H1 (cell line): ENCODE measurements at regions not wholly inside any gene's neighbourhood (a gene's known extent, or its start where the extent isn't known, plus 50 kb on each side); places are given as distances from the start of the nearest gene placed in this dataset.

ENCODE experiments used
- CTCF ChIA-PET: fragments of 300-600 bp; sonication (Branson Sonifier 250); formaldehyde crosslinking; loops from one replicate; lab custom pipeline; 2021; ENCODE audit not compliant: partially characterized antibody; lab: Charles Lee
- POLR2A ChIA-PET: fragments of 300-600 bp; sonication (Branson Sonifier 250); formaldehyde crosslinking; loops from one replicate; lab custom pipeline; 2021; ENCODE audit warnings: inconsistent platforms; ENCODE audit not compliant: partially characterized antibody; lab: Charles Lee
- DNase-seq, 2 experiments: peaks; one replicate each; pipeline versions ENCODE4 v3.0.0 to v3.0.0-alpha.2; 2010 to 2022; ENCODE audit warnings: low spot score in 2 of 2, low read depth in 1 of 2, mixed read lengths in 1 of 2
- FAIRE-seq: peaks from 2 replicates; lab custom pipeline; 2011; peaks lifted over from hg19 to GRCh38; lab: Jason Lieb, UNC
- H2AFZ ChIP-seq: 2 replicates; pipeline ENCODE4 v1.8.1; 2012; ENCODE audit warnings: low read length, inconsistent platforms
- H2AK5ac ChIP-seq: 2 replicates; pipeline ENCODE4 v1.6.1; 2013; ENCODE audit warnings: low read depth, low read length
- H2BK120ac ChIP-seq: replicated peaks from 2 replicates; pipeline ENCODE3; 2013; ENCODE audit warnings: low read depth, low read length, inconsistent platforms
- H2BK12ac ChIP-seq: 2 replicates; pipeline ENCODE4 v1.6.1; 2013; ENCODE audit warnings: low read depth, low read length
- H2BK15ac ChIP-seq: 2 replicates; pipeline ENCODE4 v1.6.1; 2013; ENCODE audit warnings: low read length
- H2BK20ac ChIP-seq: 2 replicates; pipeline ENCODE4 v1.6.1; 2013; ENCODE audit warnings: low read length
- H2BK5ac ChIP-seq: 2 replicates; pipeline ENCODE4 v1.6.1; 2013; ENCODE audit warnings: low read depth, low read length
- H3K14ac ChIP-seq: 2 replicates; pipeline ENCODE4 v1.6.1; 2013; ENCODE audit warnings: inconsistent platforms; ENCODE audit not compliant: insufficient read length
- H3K18ac ChIP-seq: 2 replicates; pipeline ENCODE4 v1.6.1; 2013; ENCODE audit warnings: low read length; ENCODE audit errors: extremely low read depth
- H3K23ac ChIP-seq: 2 replicates; pipeline ENCODE4 v1.6.1; 2013; ENCODE audit warnings: inconsistent platforms; ENCODE audit not compliant: insufficient read length
- H3K23me2 ChIP-seq: 2 replicates; pipeline ENCODE4 v1.6.1; 2013; ENCODE audit warnings: low read depth, low read length
- H3K27ac ChIP-seq: 2 replicates; pipeline ENCODE4 v1.6.1; 2011; ENCODE audit warnings: low read depth, low read length, inconsistent platforms
- H3K27me3 ChIP-seq, 4 experiments: replicated peaks in 1 of 4; 1 replicate in 1 of 4; 2 replicates in 3 of 4; pipeline versions ENCODE4 v1.6.1 to v1.8.1; 2011 to 2013; ENCODE audit warnings: low read length in 3 of 4, mild to moderate bottlenecking in 3 of 4, inconsistent platforms in 2 of 4, mixed read lengths in 2 of 4, moderate library complexity in 1 of 4; ENCODE audit not compliant: control insufficient read depth in 3 of 4, insufficient read depth in 3 of 4; ENCODE audit errors: extremely low read depth in 1 of 4
- H3K36me3 ChIP-seq, 4 experiments: 2 replicates each; pipeline versions ENCODE4 v1.6.1 to v1.8.1; 2011 to 2013; ENCODE audit warnings: mild to moderate bottlenecking in 4 of 4, low read length in 3 of 4, moderate library complexity in 2 of 4, control low read depth in 1 of 4, inconsistent platforms in 1 of 4; ENCODE audit not compliant: insufficient read depth in 4 of 4, control insufficient read depth in 2 of 4
- H3K4ac ChIP-seq: replicated peaks from 2 replicates; pipeline ENCODE3; 2013; ENCODE audit warnings: low read length, low read depth, mixed read lengths, inconsistent platforms; ENCODE audit not compliant: insufficient read length
- H3K4me1 ChIP-seq, 4 experiments: replicated peaks in 1 of 4; 1 replicate in 1 of 4; 2 replicates in 3 of 4; pipeline versions ENCODE4 v1.6.1 to v1.8.1; 2011 to 2013; ENCODE audit warnings: low read length in 3 of 4, inconsistent platforms in 2 of 4, mixed read lengths in 1 of 4; ENCODE audit not compliant: insufficient read depth in 4 of 4, control insufficient read depth in 3 of 4
- H3K4me2 ChIP-seq, 2 experiments: 2 replicates each; pipeline versions ENCODE4 v1.6.1 to v1.8.1; 2011 to 2013; ENCODE audit warnings: low read depth in 2 of 2, low read length in 2 of 2, control low read depth in 1 of 2, inconsistent platforms in 1 of 2, mild to moderate bottlenecking in 1 of 2; ENCODE audit not compliant: insufficient read depth in 1 of 2
- H3K4me3 ChIP-seq, 4 experiments: fragments of 200-600, 300-600 bp in 1 of 4; sonication (generic), shearing (Covaris generic), sonication (Bioruptor Twin) in 1 of 4; 2 replicates each; pipeline versions ENCODE4 v1.5.1 to v1.8.1; 2011 to 2016; ENCODE audit warnings: low read length in 4 of 4, low read depth in 3 of 4, control low read depth in 2 of 4, inconsistent platforms in 2 of 4, mild to moderate bottlenecking in 2 of 4, mixed read lengths in 1 of 4, moderate library complexity in 1 of 4; ENCODE audit not compliant: insufficient read depth in 2 of 4; ENCODE audit errors: extremely low read depth in 1 of 4
- H3K56ac ChIP-seq: replicated peaks from 2 replicates; pipeline ENCODE3; 2013; ENCODE audit warnings: low read depth, mild to moderate bottlenecking, mixed read lengths, low read length, inconsistent platforms; ENCODE audit not compliant: insufficient read length
- H3K79me1 ChIP-seq: 2 replicates; pipeline ENCODE4 v1.6.1; 2013; ENCODE audit warnings: low read depth, low read length, control low read depth
- H3K79me2 ChIP-seq, 2 experiments: 2 replicates each; pipeline versions ENCODE4 v1.6.1 to v1.8.1; 2012 to 2013; ENCODE audit warnings: low read length in 2 of 2, mild to moderate bottlenecking in 2 of 2, inconsistent platforms in 1 of 2; ENCODE audit not compliant: insufficient read depth in 2 of 2, control insufficient read depth in 1 of 2
- H3K9ac ChIP-seq, 4 experiments: replicated peaks in 1 of 4; 1 replicate in 1 of 4; 2 replicates in 3 of 4; pipeline versions ENCODE4 v1.6.1 to v1.8.1; 2011 to 2013; ENCODE audit warnings: low read depth in 3 of 4, low read length in 3 of 4, control low read depth in 2 of 4, mild to moderate bottlenecking in 2 of 4, moderate library complexity in 2 of 4, inconsistent platforms in 1 of 4; ENCODE audit errors: extremely low read depth in 1 of 4
- H3K9me3 ChIP-seq, 2 experiments: 2 replicates each; pipeline versions ENCODE4 v1.6.1 to v1.8.1; 2012 to 2013; ENCODE audit warnings: mild to moderate bottlenecking in 2 of 2, moderate library complexity in 2 of 2, control low read depth in 1 of 2, inconsistent platforms in 1 of 2, low read depth in 1 of 2, low read length in 1 of 2, mixed read lengths in 1 of 2; ENCODE audit not compliant: insufficient read depth in 2 of 2
- H4K20me1 ChIP-seq, 2 experiments: replicated peaks in 1 of 2; 2 replicates each; pipeline versions ENCODE3 to v1.8.1; 2011 to 2013; ENCODE audit warnings: inconsistent platforms in 2 of 2, low read length in 2 of 2, mild to moderate bottlenecking in 1 of 2; ENCODE audit not compliant: insufficient read depth in 2 of 2, control insufficient read depth in 1 of 2
- H4K5ac ChIP-seq: 2 replicates; pipeline ENCODE4 v1.6.1; 2013; ENCODE audit warnings: low read length, low read depth, mixed read lengths, inconsistent platforms; ENCODE audit not compliant: insufficient read length
- H4K8ac ChIP-seq: 2 replicates; pipeline ENCODE4 v1.8.0; 2013; ENCODE audit warnings: mild to moderate bottlenecking, moderate library complexity, low read length, inconsistent platforms; ENCODE audit not compliant: insufficient read depth; ENCODE audit errors: extremely low read depth
- H4K91ac ChIP-seq: replicated peaks from 2 replicates; pipeline ENCODE3; 2013; ENCODE audit warnings: low read length, mixed read lengths, inconsistent platforms; ENCODE audit not compliant: insufficient read length
- ASH2L ChIP-seq: fragments of 200-600, 300-600 bp; sonication (generic); IDR thresholded peaks from one replicate; pipeline ENCODE4 v1.7.1; 2017; ENCODE audit warnings: low read length
- BRCA1 ChIP-seq: IDR thresholded peaks from 2 replicates; pipeline ENCODE4 v1.6.1; 2012; ENCODE audit warnings: low read depth, low read length, improper control_type of control experiment
- CHD2 ChIP-seq: IDR thresholded peaks from 2 replicates; pipeline ENCODE4 v1.6.1; 2012; ENCODE audit warnings: low read length, improper control_type of control experiment
- CREB1 ChIP-seq: IDR thresholded peaks from 2 replicates; pipeline ENCODE4 v1.6.1; 2012; ENCODE audit warnings: inconsistent platforms
- CTBP2 ChIP-seq: IDR thresholded peaks from 2 replicates; pipeline ENCODE4 v1.7.0; 2011; ENCODE audit warnings: borderline replicate concordance, mild to moderate bottlenecking, moderate library complexity, mixed read lengths, low read length; ENCODE audit not compliant: insufficient read depth, insufficient read length
- EP300 ChIP-seq, 2 experiments: IDR thresholded peaks; 1 replicate in 1 of 2; 2 replicates in 1 of 2; pipeline ENCODE4 v1.6.1; 2011 to 2012; ENCODE audit warnings: low read depth in 2 of 2, low read length in 2 of 2, mild to moderate bottlenecking in 2 of 2, borderline replicate concordance in 1 of 2, inconsistent platforms in 1 of 2, moderate library complexity in 1 of 2
- MAFK ChIP-seq: IDR thresholded peaks from 2 replicates; pipeline ENCODE4 v1.6.1; 2012; ENCODE audit warnings: low read depth, mild to moderate bottlenecking, improper control_type of control experiment, low read length
- POU5F1 ChIP-seq: IDR thresholded peaks from 2 replicates; pipeline ENCODE4 v1.6.1; 2011; ENCODE audit warnings: low read depth, mild to moderate bottlenecking, low read length, moderate library complexity
- RFX5 ChIP-seq: IDR thresholded peaks from 2 replicates; pipeline ENCODE4 v1.6.1; 2011; ENCODE audit warnings: low read depth, low read length, improper control_type of control experiment, borderline replicate concordance
- SP2 ChIP-seq: IDR thresholded peaks from 2 replicates; pipeline ENCODE4 v1.6.1; 2012; ENCODE audit warnings: mild to moderate bottlenecking, low read length, inconsistent platforms
- SP4 ChIP-seq: IDR thresholded peaks from 2 replicates; pipeline ENCODE4 v1.6.1; 2012; ENCODE audit warnings: low read length, inconsistent platforms
- TAF1 ChIP-seq: IDR thresholded peaks from 2 replicates; pipeline ENCODE4 v1.6.1; 2011; ENCODE audit warnings: mild to moderate bottlenecking, low read depth, low read length
- TBP ChIP-seq: IDR thresholded peaks from 2 replicates; pipeline ENCODE4 v1.6.1; 2011; ENCODE audit warnings: low read depth, low read length, improper control_type of control experiment
- WGBS, 2 experiments: shearing (Covaris generic) in 1 of 2; methylation state at CpG; one replicate each; pipeline versions ENCODE4 v1.1.6 to v1.1.7; 2013 to 2015; ENCODE audit warnings: low lambda C conversion rate in 2 of 2, mixed read lengths in 2 of 2, inconsistent platforms in 1 of 2, low coverage in 1 of 2, missing lambda C conversion rate in 1 of 2; ENCODE audit not compliant: insufficient replicate concordance in 2 of 2, insufficient coverage in 1 of 2, insufficient read length in 1 of 2; ENCODE audit errors: extremely low coverage in 1 of 2, missing lambda C conversion rate in 1 of 2; 5-methylcytosine and 5-hydroxymethylcytosine counted together
- TF ChIP-seq, protein P1 (sequence below), 3 experiments: IDR thresholded peaks; 1 replicate in 2 of 3; 2 replicates in 1 of 3; pipeline versions ENCODE4 v1.5.1 to v1.6.1; 2011; ENCODE audit warnings: low read length in 3 of 3, mild to moderate bottlenecking in 3 of 3, inconsistent platforms in 2 of 3, low read depth in 1 of 3, moderate library complexity in 1 of 3; ENCODE audit not compliant: insufficient read depth in 1 of 3; ENCODE audit errors: control extremely low read depth in 1 of 3

DNA sequence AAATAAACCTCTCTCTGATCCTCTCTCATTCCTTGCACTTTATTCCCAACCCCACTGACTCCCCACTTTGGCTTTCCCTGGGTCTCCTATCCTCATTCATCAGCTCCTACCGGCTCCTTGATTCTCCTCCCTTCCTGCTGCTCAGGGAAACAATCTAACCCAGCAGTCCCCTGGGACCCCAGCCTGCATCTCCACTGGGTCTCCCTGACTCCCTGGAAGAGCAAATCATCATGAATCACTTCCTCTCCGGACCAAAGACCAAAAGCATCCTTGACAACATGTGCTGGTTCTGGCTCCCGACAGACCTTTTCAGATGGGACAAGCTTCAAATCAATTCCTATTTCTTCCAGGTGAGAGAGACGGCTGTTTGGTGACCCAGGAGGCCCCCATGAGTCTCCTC lies 76.6 kb downstream of the HSPB8 start:
- DNase-seq (no peak), FAIRE-seq (no peak)
- Histone ChIP-seq H3K4me1 (no peaks in the 10 kb centered on the region; a peak in 1 of 7 replicates), H3K4me3 (no peak overlapping the region), H3K27me3 (peaks cover 0 to 3% (median 0%) of the 10 kb centered on the region in 4 experiments; a peak in 3 of 7 replicates), H3K23ac (no peak overlapping the region), H3K79me1 (no peaks in the 10 kb centered on the region), H2AK5ac (no peak overlapping the region), H4K5ac (no peak overlapping the region), H2AFZ (no peak overlapping the region), H3K4ac (no peak overlapping the region), H3K79me2 (no peaks in the 10 kb centered on the region), H4K8ac (no peak overlapping the region), H3K36me3 (no peaks in the 10 kb centered on the region), H2BK120ac (no peak overlapping the region), H3K9ac (no peak overlapping the region), H4K91ac (no peak overlapping the region), H3K27ac (no peak overlapping the region), H3K14ac (no peak overlapping the region), H2BK5ac (no peak overlapping the region), H2BK15ac (no peak overlapping the region), H3K9me3 (no peaks in the 10 kb centered on the region), H3K4me2 (no peak overlapping the region), H3K18ac (no peak overlapping the region), H3K23me2 (no peaks in the 10 kb centered on the region), H2BK20ac (no peak overlapping the region), H3K56ac (no peak overlapping the region), H2BK12ac (no peak overlapping the region), H4K20me1 (no peaks in the 10 kb centered on the region)
- CTCF ChIA-PET, result interaction anchor here (0.8 to 1.7 kb wide), 7 partner anchors 19 to 189 kb away, joined by 3 to 10 read pairs (median 4); no protein-coding TSS in a partner anchor
- TF ChIP-seq ASH2L (no peak), EP300 (IDR thresholded peaks at IDR 0.05; ENCODE audit: borderline replicate concordance in 1 of 2, low read depth in 2 of 2, low read length in 2 of 2) (no peak), RFX5 (no peak), POU5F1 (no peak), TBP (no peak), BRCA1 (no peak), TAF1 (no peak), CREB1 (no peak), CTBP2 (no peak), SP2 (no peak), SP4 (no peak), CHD2 (no peak), MAFK (no peak)
- TF ChIP-seq, protein P1, sequence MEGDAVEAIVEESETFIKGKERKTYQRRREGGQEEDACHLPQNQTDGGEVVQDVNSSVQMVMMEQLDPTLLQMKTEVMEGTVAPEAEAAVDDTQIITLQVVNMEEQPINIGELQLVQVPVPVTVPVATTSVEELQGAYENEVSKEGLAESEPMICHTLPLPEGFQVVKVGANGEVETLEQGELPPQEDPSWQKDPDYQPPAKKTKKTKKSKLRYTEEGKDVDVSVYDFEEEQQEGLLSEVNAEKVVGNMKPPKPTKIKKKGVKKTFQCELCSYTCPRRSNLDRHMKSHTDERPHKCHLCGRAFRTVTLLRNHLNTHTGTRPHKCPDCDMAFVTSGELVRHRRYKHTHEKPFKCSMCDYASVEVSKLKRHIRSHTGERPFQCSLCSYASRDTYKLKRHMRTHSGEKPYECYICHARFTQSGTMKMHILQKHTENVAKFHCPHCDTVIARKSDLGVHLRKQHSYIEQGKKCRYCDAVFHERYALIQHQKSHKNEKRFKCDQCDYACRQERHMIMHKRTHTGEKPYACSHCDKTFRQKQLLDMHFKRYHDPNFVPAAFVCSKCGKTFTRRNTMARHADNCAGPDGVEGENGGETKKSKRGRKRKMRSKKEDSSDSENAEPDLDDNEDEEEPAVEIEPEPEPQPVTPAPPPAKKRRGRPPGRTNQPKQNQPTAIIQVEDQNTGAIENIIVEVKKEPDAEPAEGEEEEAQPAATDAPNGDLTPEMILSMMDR (IDR thresholded peaks at IDR 0.05; ENCODE audit: control extremely low read depth in 1 of 3, insufficient read depth in 1 of 3, low read depth in 1 of 3, low read length in 3 of 3), result no peak
- POLR2A ChIA-PET, result no interaction called here
- 90% methylated on average over 4 of the region's 4 CpGs; no CpG with 5 or more reads in 1 of the 2 experiments for WGBS, 2 experiments
